Osteocyte (in vitro differentiated cells): ENCODE measurements at regions not wholly inside any gene's neighbourhood (a gene's known extent, or its start where the extent isn't known, plus 50 kb on each side); places are given as distances from the start of the nearest gene placed in this dataset.

Experiments
- DNase-seq: peaks from one replicate; pipeline ENCODE4 v3.0.0; 2021; ENCODE audit warnings: mixed read lengths; ENCODE audit not compliant: unreplicated experiment; ENCODE audit errors: extremely low spot score
- H3K27ac Mint-ChIP-seq: one replicate; pipeline ENCODE4 v1.8.0; 2021; ENCODE audit warnings: mild to moderate bottlenecking, mixed read lengths; ENCODE audit not compliant: unreplicated experiment
- H3K27me3 Mint-ChIP-seq: one replicate; pipeline ENCODE4 v1.8.0; 2021; ENCODE audit warnings: mixed read lengths; ENCODE audit not compliant: unreplicated experiment
- H3K36me3 Mint-ChIP-seq: one replicate; pipeline ENCODE4 v1.8.0; 2021; ENCODE audit warnings: mixed read lengths; ENCODE audit not compliant: unreplicated experiment
- H3K4me1 Mint-ChIP-seq: one replicate; pipeline ENCODE4 v1.8.0; 2021; ENCODE audit warnings: mixed read lengths; ENCODE audit not compliant: unreplicated experiment
- H3K4me3 Mint-ChIP-seq: one replicate; pipeline ENCODE4 v1.8.0; 2021; ENCODE audit warnings: mild to moderate bottlenecking, moderate library complexity, mixed read lengths; ENCODE audit not compliant: unreplicated experiment
- H3K9me3 Mint-ChIP-seq: one replicate; pipeline ENCODE4 v1.8.0; 2021; ENCODE audit warnings: mixed read lengths; ENCODE audit not compliant: unreplicated experiment
- CTCF ChIP-seq: fragments of 200-600 bp; sonication (generic); IDR thresholded peaks from 2 replicates; pipeline ENCODE4 v1.5.0; 2021; ENCODE audit warnings: antibody characterized with exemption, mild to moderate bottlenecking, moderate library complexity

GRCh38 chr7:45400680-45401079 is 173.5 kb upstream of the ADCY1 start:
- H3K27ac Mint-ChIP-seq: no peak overlapping the region
- peaks cover 5% of the 10 kb centered on the region for H3K9me3 Mint-ChIP-seq
- H3K4me1 Mint-ChIP-seq: no peaks in the 10 kb centered on the region
- H3K27me3 Mint-ChIP-seq: no peaks in the 10 kb centered on the region
- no peak for DNase-seq
- no peak overlapping the region for H3K4me3 Mint-ChIP-seq
- no peak for TF ChIP-seq CTCF
- H3K36me3 Mint-ChIP-seq: no peaks in the 10 kb centered on the region

- no peaks in the 10 kb centered on the region for H3K27me3 Mint-ChIP-seq
- H3K27ac Mint-ChIP-seq: no peak overlapping the region
Observed at GRCh38 chr7:45401155-45401554, 173.0 kb upstream of the ADCY1 start.

GRCh38 chr7:45401851-45402250 is 172.3 kb upstream of the ADCY1 start:
- Mint-ChIP-seq H3K4me1 (no peaks in the 10 kb centered on the region), H3K27me3 (no peaks in the 10 kb centered on the region), H3K9me3 (peaks cover 5% of the 10 kb centered on the region), H3K36me3 (no peaks in the 10 kb centered on the region), H3K4me3 (no peak overlapping the region), H3K27ac (no peak overlapping the region)
- DNase-seq: no peak
- no peak for TF ChIP-seq CTCF

More at GRCh38 chr7:45401155-45401554, 173.0 kb upstream of the ADCY1 start:
- H3K9me3 Mint-ChIP-seq: peaks cover 5% of the 10 kb centered on the region
- DNase-seq: no peak
- TF ChIP-seq CTCF: no peak
- H3K4me3 Mint-ChIP-seq: no peak overlapping the region
- H3K4me1 Mint-ChIP-seq: no peaks in the 10 kb centered on the region
- H3K36me3 Mint-ChIP-seq: no peaks in the 10 kb centered on the region

- no peak overlapping the region for H3K27ac Mint-ChIP-seq
- TF ChIP-seq CTCF: no peak
- H3K36me3 Mint-ChIP-seq: no peaks in the 10 kb centered on the region
- no peak overlapping the region for H3K4me3 Mint-ChIP-seq
- no peaks in the 10 kb centered on the region for H3K4me1 Mint-ChIP-seq
- no peaks in the 10 kb centered on the region for H3K27me3 Mint-ChIP-seq
- H3K9me3 Mint-ChIP-seq: peaks cover 5% of the 10 kb centered on the region
- no peak for DNase-seq
Observed at GRCh38 chr7:45402480-45403218, 171.5 kb upstream of the ADCY1 start.

GRCh38 chr7:45404622-45405021 is 169.5 kb upstream of the ADCY1 start:
- no peak overlapping the region for H3K27ac Mint-ChIP-seq
- H3K36me3 Mint-ChIP-seq: no peaks in the 10 kb centered on the region
- DNase-seq: no peak
- H3K27me3 Mint-ChIP-seq: no peaks in the 10 kb centered on the region
- TF ChIP-seq CTCF: no peak
- peaks cover 5% of the 10 kb centered on the region for H3K9me3 Mint-ChIP-seq
- no peak overlapping the region for H3K4me3 Mint-ChIP-seq
- no peaks in the 10 kb centered on the region for H3K4me1 Mint-ChIP-seq
